ENCODE measurements at regions not wholly inside any gene's neighbourhood (a gene's known extent, or its start where the extent isn't known, plus 50 kb on each side); places are given as distances from the start of the nearest gene placed in this dataset.

DNA sequence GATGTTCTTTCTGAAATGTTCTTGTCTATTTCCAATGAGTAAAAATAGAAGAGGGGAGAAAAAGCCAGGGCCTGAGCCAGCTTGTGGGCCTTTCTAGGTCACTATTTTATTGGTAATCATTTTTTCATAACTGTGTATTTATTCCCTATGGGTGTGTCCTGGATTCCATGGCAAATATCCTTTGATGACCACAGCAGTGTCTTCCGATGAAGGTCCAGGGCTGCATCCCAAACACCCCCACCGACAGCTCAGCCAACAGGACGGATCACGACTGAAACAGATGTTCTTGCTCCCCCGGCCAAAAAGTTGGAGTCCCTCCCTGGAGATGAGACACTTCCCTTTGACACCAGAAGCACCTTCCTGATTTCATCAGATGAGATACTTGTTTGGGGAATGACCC lies 105.4 kb upstream of the PLEKHG1 start:
- no peak for TF ChIP-seq CHD2 (IDR thresholded peaks at IDR 0.05; ENCODE audit: low read length, partially characterized antibody)
- no peak for TF ChIP-seq POLR2AphosphoS5 (IDR thresholded peaks at IDR 0.05; ENCODE audit: low read depth, low read length)
- TF ChIP-seq, protein P1, sequence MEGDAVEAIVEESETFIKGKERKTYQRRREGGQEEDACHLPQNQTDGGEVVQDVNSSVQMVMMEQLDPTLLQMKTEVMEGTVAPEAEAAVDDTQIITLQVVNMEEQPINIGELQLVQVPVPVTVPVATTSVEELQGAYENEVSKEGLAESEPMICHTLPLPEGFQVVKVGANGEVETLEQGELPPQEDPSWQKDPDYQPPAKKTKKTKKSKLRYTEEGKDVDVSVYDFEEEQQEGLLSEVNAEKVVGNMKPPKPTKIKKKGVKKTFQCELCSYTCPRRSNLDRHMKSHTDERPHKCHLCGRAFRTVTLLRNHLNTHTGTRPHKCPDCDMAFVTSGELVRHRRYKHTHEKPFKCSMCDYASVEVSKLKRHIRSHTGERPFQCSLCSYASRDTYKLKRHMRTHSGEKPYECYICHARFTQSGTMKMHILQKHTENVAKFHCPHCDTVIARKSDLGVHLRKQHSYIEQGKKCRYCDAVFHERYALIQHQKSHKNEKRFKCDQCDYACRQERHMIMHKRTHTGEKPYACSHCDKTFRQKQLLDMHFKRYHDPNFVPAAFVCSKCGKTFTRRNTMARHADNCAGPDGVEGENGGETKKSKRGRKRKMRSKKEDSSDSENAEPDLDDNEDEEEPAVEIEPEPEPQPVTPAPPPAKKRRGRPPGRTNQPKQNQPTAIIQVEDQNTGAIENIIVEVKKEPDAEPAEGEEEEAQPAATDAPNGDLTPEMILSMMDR (IDR thresholded peaks at IDR 0.05) = no peak
- TF ChIP-seq JUND (IDR thresholded peaks at IDR 0.05) = no peak

Data from SK-N-SH (cell line).